H9 (cell line): ENCODE measurements at regions not wholly inside any gene's neighbourhood (a gene's known extent, or its start where the extent isn't known, plus 50 kb on each side); places are given as distances from the start of the nearest gene placed in this dataset.

Experiments used
- DNase-seq: peaks from one replicate; pipeline ENCODE4 v3.0.0-alpha.2; 2017
- H2AFZ ChIP-seq: one replicate; pipeline ENCODE4 v1.6.1; 2013; ENCODE audit warnings: mild to moderate bottlenecking, low read length, control low read depth, moderate library complexity
- H2AK5ac ChIP-seq: 2 replicates; pipeline ENCODE4 v1.6.1; 2013; ENCODE audit warnings: low read length, control low read depth, mixed read lengths; ENCODE audit not compliant: insufficient read length
- H2BK120ac ChIP-seq: one replicate; pipeline ENCODE4 v1.6.1; 2013; ENCODE audit warnings: low read depth, mild to moderate bottlenecking, low read length, control low read depth, inconsistent platforms; ENCODE audit not compliant: poor library complexity, severe bottlenecking
- H2BK12ac ChIP-seq: 2 replicates; pipeline ENCODE4 v1.6.1; 2013; ENCODE audit warnings: low read length, control low read depth, mixed read lengths, low read depth; ENCODE audit not compliant: insufficient read length
- H2BK15ac ChIP-seq: 2 replicates; pipeline ENCODE4 v1.6.1; 2013; ENCODE audit warnings: low read depth, low read length, control low read depth
- H2BK20ac ChIP-seq: one replicate; pipeline ENCODE4 v1.6.1; 2013; ENCODE audit warnings: low read depth, mild to moderate bottlenecking, low read length, control low read depth, inconsistent platforms; ENCODE audit not compliant: poor library complexity, severe bottlenecking
- H2BK5ac ChIP-seq: 2 replicates; pipeline ENCODE4 v1.6.1; 2013; ENCODE audit warnings: low read length, control low read depth, mixed read lengths; ENCODE audit not compliant: insufficient read length
- H3K14ac ChIP-seq: 2 replicates; pipeline ENCODE4 v1.6.1; 2013; ENCODE audit warnings: low read length, control low read depth; ENCODE audit not compliant: insufficient read depth
- H3K18ac ChIP-seq: 2 replicates; pipeline ENCODE4 v1.6.1; 2013; ENCODE audit warnings: low read depth, mild to moderate bottlenecking, mixed read lengths, low read length, control low read depth; ENCODE audit not compliant: insufficient read length
- H3K23ac ChIP-seq: 2 replicates; pipeline ENCODE4 v1.6.1; 2013; ENCODE audit warnings: low read length, control low read depth, mixed read lengths, low read depth; ENCODE audit not compliant: insufficient read length
- H3K23me2 ChIP-seq: 2 replicates; pipeline ENCODE4 v1.6.1; 2013; ENCODE audit warnings: low read depth, mild to moderate bottlenecking, mixed read lengths, low read length, control low read depth; ENCODE audit not compliant: insufficient read length, poor library complexity, severe bottlenecking
- H3K27ac ChIP-seq: 2 replicates; pipeline ENCODE4 v1.5.1; 2013; ENCODE audit warnings: low read length, control low read depth, mixed read lengths, low read depth; ENCODE audit not compliant: insufficient read length
- H3K27me3 ChIP-seq: 2 replicates; pipeline ENCODE4 v1.6.1; 2013; ENCODE audit warnings: low read length, control low read depth, inconsistent platforms; ENCODE audit not compliant: insufficient read depth
- H3K4ac ChIP-seq: 2 replicates; pipeline ENCODE4 v1.6.1; 2013; ENCODE audit warnings: low read depth, mild to moderate bottlenecking, control low read depth, inconsistent platforms, low read length, moderate library complexity
- H3K4me1 ChIP-seq: 2 replicates; pipeline ENCODE4 v1.6.1; 2013; ENCODE audit warnings: low read length, control low read depth, inconsistent platforms; ENCODE audit not compliant: insufficient read depth
- H3K4me2 ChIP-seq: 2 replicates; pipeline ENCODE4 v1.6.1; 2013; ENCODE audit warnings: low read length, control low read depth, mixed read lengths; ENCODE audit not compliant: insufficient read length, insufficient read depth
- H3K56ac ChIP-seq: 2 replicates; pipeline ENCODE4 v1.6.1; 2013; ENCODE audit warnings: low read depth, mild to moderate bottlenecking, mixed read lengths, low read length, control low read depth; ENCODE audit not compliant: insufficient read length
- H3K79me1 ChIP-seq: 2 replicates; pipeline ENCODE4 v1.6.1; 2013; ENCODE audit warnings: low read depth, mild to moderate bottlenecking, moderate library complexity, low read length, control low read depth, inconsistent platforms; ENCODE audit not compliant: insufficient read depth, poor library complexity, severe bottlenecking
- H3K79me2 ChIP-seq: 2 replicates; pipeline ENCODE4 v1.6.1; 2013; ENCODE audit warnings: low read length, control low read depth, inconsistent platforms; ENCODE audit not compliant: insufficient read depth
- H3K9ac ChIP-seq: 2 replicates; pipeline ENCODE4 v1.6.1; 2013; ENCODE audit warnings: low read length, control low read depth, mixed read lengths; ENCODE audit not compliant: insufficient read length; ENCODE audit errors: extremely low read depth
- H3K9me3 ChIP-seq: one replicate; pipeline ENCODE4 v1.6.1; 2013; ENCODE audit warnings: low read depth, low read length, inconsistent platforms; ENCODE audit not compliant: control insufficient read depth
- H3T11ph ChIP-seq: one replicate; pipeline ENCODE4 v1.6.1; 2013; ENCODE audit warnings: mild to moderate bottlenecking, low read length, control low read depth, inconsistent platforms
- H4K20me1 ChIP-seq: one replicate; pipeline ENCODE4 v1.6.1; 2013; ENCODE audit not compliant: control insufficient read depth, insufficient read length, insufficient read depth
- H4K5ac ChIP-seq: 2 replicates; pipeline ENCODE4 v1.6.1; 2013; ENCODE audit warnings: low read depth, mild to moderate bottlenecking, mixed read lengths, low read length, control low read depth; ENCODE audit not compliant: insufficient read length
- H4K8ac ChIP-seq: replicated peaks from 2 replicates; pipeline ENCODE4 v1.6.1; 2013; ENCODE audit warnings: low read length, control low read depth, mixed read lengths, low read depth; ENCODE audit not compliant: insufficient read length
- H4K91ac ChIP-seq: 2 replicates; pipeline ENCODE4 v1.6.1; 2013; ENCODE audit warnings: low read depth, mild to moderate bottlenecking, moderate library complexity, mixed read lengths, low read length, control low read depth; ENCODE audit not compliant: insufficient read length
- H3K27ac Mint-ChIP-seq, 3 experiments: 2 replicates in 2 of 3; 3 replicates in 1 of 3; pipeline ENCODE4 v1.8.0; 2020 to 2021; ENCODE audit warnings: mixed read lengths in 3 of 3, mild to moderate bottlenecking in 1 of 3, moderate library complexity in 1 of 3
- H3K27me3 Mint-ChIP-seq: 2 replicates; pipeline ENCODE4 v1.8.0; 2021; ENCODE audit warnings: low read depth, mild to moderate bottlenecking, moderate library complexity, mixed read lengths
- H3K36me3 Mint-ChIP-seq, 3 experiments: 2 replicates in 2 of 3; 3 replicates in 1 of 3; pipeline ENCODE4 v1.8.0; 2020 to 2021; ENCODE audit warnings: low read depth in 3 of 3, mixed read lengths in 3 of 3; ENCODE audit not compliant: insufficient read depth in 1 of 3
- H3K4me1 Mint-ChIP-seq, 2 experiments: 2 replicates each; pipeline ENCODE4 v1.8.0; 2020; ENCODE audit warnings: mixed read lengths in 2 of 2
- H3K4me3 Mint-ChIP-seq, 2 experiments: 2 replicates in 1 of 2; 3 replicates in 1 of 2; pipeline ENCODE4 v1.8.0; 2020 to 2021; ENCODE audit warnings: mild to moderate bottlenecking in 2 of 2, mixed read lengths in 2 of 2, moderate library complexity in 1 of 2
- H3K9me3 Mint-ChIP-seq, 2 experiments: 2 replicates in 1 of 2; 3 replicates in 1 of 2; pipeline ENCODE4 v1.8.0; 2020; ENCODE audit warnings: mild to moderate bottlenecking in 2 of 2, mixed read lengths in 2 of 2, moderate library complexity in 1 of 2
- WGBS: extraction: QIAGEN DNeasy Blood & Tissue Kit; methylation state at CpG from one replicate; pipeline ENCODE4 v1.1.7; 2013; ENCODE audit warnings: missing lambda C conversion rate, low lambda C conversion rate, mixed read lengths; ENCODE audit not compliant: insufficient read length; ENCODE audit errors: extremely low coverage; 5-methylcytosine and 5-hydroxymethylcytosine counted together
- TF ChIP-seq, protein P1 (sequence below): fragments of 200-600 bp; sonication (generic); conservative IDR thresholded peaks from 3 replicates; pipeline ENCODE4 v1.8.0; 2021; ENCODE audit warnings: antibody characterized with exemption, mild to moderate bottlenecking

DNA sequence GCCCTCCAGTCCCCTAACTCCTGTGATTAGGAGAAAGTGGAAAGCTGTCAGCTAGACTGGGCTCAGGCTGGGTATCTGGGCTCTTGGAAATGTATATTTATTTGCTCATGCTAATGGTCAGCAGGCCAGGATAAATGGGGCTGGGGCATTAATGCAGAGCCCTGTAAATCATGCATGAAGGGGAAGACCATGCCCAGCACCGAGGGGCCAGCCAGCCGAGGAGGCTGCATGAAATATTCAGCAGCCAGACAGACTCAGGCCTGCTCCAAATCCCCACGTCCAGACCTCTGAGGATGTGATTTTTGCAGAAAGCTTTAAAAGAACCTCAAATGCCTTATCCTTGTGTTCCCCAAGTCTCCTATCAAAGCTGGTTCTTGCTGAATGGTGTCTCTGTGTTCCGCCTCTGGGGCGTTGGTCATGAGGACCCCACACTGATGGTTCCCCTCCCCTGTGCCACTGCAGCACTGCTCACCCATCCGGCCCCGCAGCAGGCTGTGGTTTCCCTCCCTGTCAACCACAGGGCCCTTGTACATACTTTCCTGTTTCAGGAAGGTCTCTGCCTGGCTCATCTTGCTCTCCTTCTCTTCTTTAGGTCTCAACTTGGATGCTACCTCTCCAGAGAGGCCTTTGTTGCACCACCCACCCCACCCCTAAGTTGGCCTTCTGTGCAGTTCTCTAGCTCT, 358.4 kb downstream of the CDH26 start:
- no peak overlapping the region for H2AK5ac ChIP-seq
- no peak overlapping the region for H3K4me3 Mint-ChIP-seq
- H3K36me3 Mint-ChIP-seq: peaks cover 0 to 10% (median 0%) of the 10 kb centered on the region in 3 experiments; a peak in 1 of 7 replicates
- TF ChIP-seq, protein P1, sequence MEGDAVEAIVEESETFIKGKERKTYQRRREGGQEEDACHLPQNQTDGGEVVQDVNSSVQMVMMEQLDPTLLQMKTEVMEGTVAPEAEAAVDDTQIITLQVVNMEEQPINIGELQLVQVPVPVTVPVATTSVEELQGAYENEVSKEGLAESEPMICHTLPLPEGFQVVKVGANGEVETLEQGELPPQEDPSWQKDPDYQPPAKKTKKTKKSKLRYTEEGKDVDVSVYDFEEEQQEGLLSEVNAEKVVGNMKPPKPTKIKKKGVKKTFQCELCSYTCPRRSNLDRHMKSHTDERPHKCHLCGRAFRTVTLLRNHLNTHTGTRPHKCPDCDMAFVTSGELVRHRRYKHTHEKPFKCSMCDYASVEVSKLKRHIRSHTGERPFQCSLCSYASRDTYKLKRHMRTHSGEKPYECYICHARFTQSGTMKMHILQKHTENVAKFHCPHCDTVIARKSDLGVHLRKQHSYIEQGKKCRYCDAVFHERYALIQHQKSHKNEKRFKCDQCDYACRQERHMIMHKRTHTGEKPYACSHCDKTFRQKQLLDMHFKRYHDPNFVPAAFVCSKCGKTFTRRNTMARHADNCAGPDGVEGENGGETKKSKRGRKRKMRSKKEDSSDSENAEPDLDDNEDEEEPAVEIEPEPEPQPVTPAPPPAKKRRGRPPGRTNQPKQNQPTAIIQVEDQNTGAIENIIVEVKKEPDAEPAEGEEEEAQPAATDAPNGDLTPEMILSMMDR: no peak
- H4K20me1 ChIP-seq: peaks cover 4% of the 10 kb centered on the region
- no peak overlapping the region for H3T11ph ChIP-seq
- H4K5ac ChIP-seq: no peak overlapping the region
- H3K4me2 ChIP-seq: no peak overlapping the region
- no peak overlapping the region for H3K18ac ChIP-seq
- no peaks in the 10 kb centered on the region for H3K79me1 ChIP-seq
- no peak overlapping the region; the same call in 1 of the 2 replicates for H3K14ac ChIP-seq
- no peaks in the 10 kb centered on the region for H3K4me1 Mint-ChIP-seq
- no peak overlapping the region for H4K8ac ChIP-seq
- H3K23ac ChIP-seq: no peak overlapping the region
- H3K27me3 ChIP-seq: no peaks in the 10 kb centered on the region
- no peak overlapping the region for H2BK5ac ChIP-seq
- no peak overlapping the region for H3K27ac Mint-ChIP-seq
- no peak overlapping the region for H3K9ac ChIP-seq
- no peak overlapping the region for H3K27ac ChIP-seq
- no peak overlapping the region for H2BK15ac ChIP-seq
- no peak overlapping the region for H2BK120ac ChIP-seq
- no peak overlapping the region for H3K56ac ChIP-seq
- H3K9me3 ChIP-seq: no peaks in the 10 kb centered on the region
- peaks cover 32% of the 10 kb centered on the region for H3K27me3 Mint-ChIP-seq
- H2AFZ ChIP-seq: no peak overlapping the region
- H3K4me1 ChIP-seq: no peaks in the 10 kb centered on the region
- H2BK12ac ChIP-seq: no peak overlapping the region
- peaks cover 6 to 30% of the 10 kb centered on the region in 2 experiments for H3K9me3 Mint-ChIP-seq
- H3K79me2 ChIP-seq: no peaks in the 10 kb centered on the region
- H4K91ac ChIP-seq: no peak overlapping the region
- H2BK20ac ChIP-seq: no peak overlapping the region
- no CpG with 5 or more reads among the region's 7 CpGs for WGBS
- H3K4ac ChIP-seq: no peak overlapping the region
- no peak for DNase-seq
- H3K23me2 ChIP-seq: no peaks in the 10 kb centered on the region
